Panc1 (cell line): ENCODE measurements at regions not wholly inside any gene's neighbourhood (a gene's known extent, or its start where the extent isn't known, plus 50 kb on each side); places are given as distances from the start of the nearest gene placed in this dataset.

Experiments used
- ATAC-seq: fragments of 200-7000 bp; cut with Tn5 transposase; 2 replicates; pipeline ENCODE4 v1.9.1; 2020; ENCODE audit warnings: mild to moderate bottlenecking, moderate library complexity
- BruUV-seq: library from RNA; stranded (reverse); fragments of 400-500 nt; replicated peaks from 2 replicates; lab custom pipeline; 2021; lab: Mats Ljungman, UMichigan
- CTCF ChIA-PET: fragments of 300-600 bp; sonication (Branson Sonifier 250); formaldehyde crosslinking; loops from one replicate; lab custom pipeline; 2022; ENCODE audit warnings: antibody characterized with exemption; lab: Charles Lee
- POLR2A ChIA-PET: fragments of 300-600 bp; sonication (Branson Sonifier 250); formaldehyde crosslinking; loops from one replicate; lab custom pipeline; 2022; ENCODE audit warnings: antibody characterized with exemption; lab: Charles Lee
- DNase-seq: peaks from one replicate; pipeline ENCODE4 v3.0.0-alpha.2; 2010; ENCODE audit warnings: low read depth, low spot score
- H3K27ac ChIP-seq: 2 replicates; pipeline ENCODE4 v1.5.1; 2011; ENCODE audit warnings: mild to moderate bottlenecking, low read length, inconsistent platforms
- H3K27me3 ChIP-seq: fragments of 200-500 bp; sonication (Bioruptor generic); 2 replicates; pipeline ENCODE4 v1.6.0; 2014; ENCODE audit warnings: low read length, inconsistent platforms; ENCODE audit not compliant: control insufficient read depth, insufficient read depth
- H3K36me3 ChIP-seq: fragments of 200-500 bp; sonication (Bioruptor generic); 2 replicates; pipeline ENCODE4 v1.5.1; 2014; ENCODE audit warnings: inconsistent platforms, mild to moderate bottlenecking, low read length, moderate library complexity; ENCODE audit not compliant: control insufficient read depth, insufficient read depth
- H3K4me1 ChIP-seq: 2 replicates; pipeline ENCODE4 v1.5.1; 2011; ENCODE audit warnings: inconsistent platforms, mild to moderate bottlenecking, low read length, moderate library complexity; ENCODE audit not compliant: control insufficient read depth, insufficient read depth
- H3K4me3 ChIP-seq, 2 experiments: 2 replicates each; pipeline ENCODE4 v1.5.1; 2011 to 2012; ENCODE audit warnings: low read depth in 2 of 2, low read length in 2 of 2, mild to moderate bottlenecking in 2 of 2, inconsistent platforms in 1 of 2, moderate library complexity in 1 of 2
- H3K9me3 ChIP-seq: fragments of 200-500 bp; sonication (Bioruptor generic); 2 replicates; pipeline ENCODE4 v1.5.1; 2014; ENCODE audit warnings: low read depth, mild to moderate bottlenecking, inconsistent platforms, low read length, moderate library complexity; ENCODE audit not compliant: control insufficient read depth, insufficient read depth
- POLR2AphosphoS5 ChIP-seq: IDR thresholded peaks from 2 replicates; pipeline ENCODE4 v1.6.1; 2012; ENCODE audit warnings: mild to moderate bottlenecking, low read depth, low read length, moderate library complexity
- SIN3A ChIP-seq: IDR thresholded peaks from 2 replicates; pipeline ENCODE4 v1.6.1; 2012; ENCODE audit warnings: low read depth, mild to moderate bottlenecking, low read length, moderate library complexity, borderline replicate concordance; ENCODE audit not compliant: insufficient read depth
- TCF7L2 ChIP-seq: IDR thresholded peaks from 2 replicates; pipeline ENCODE4 v1.6.1; 2011; ENCODE audit warnings: mild to moderate bottlenecking, low read depth, low read length, inconsistent platforms
- in situ Hi-C: cut with HindIII; loops from 2 replicates; pipeline ENCODE4 v1.10.0; 2016; ENCODE audit warnings: low sequenced_read_pairs, low pct_unique_long_range_greater_than_20kb
- intact Hi-C: fragments of 100-400 bp; cut with micrococcal nuclease; formaldehyde crosslinking; loops from one replicate; pipeline ENCODE4 v1.10.0; 2022; ENCODE audit not compliant: unreplicated experiment
- TF ChIP-seq, protein P1 (sequence below): fragments of 450-650 bp; IDR thresholded peaks from 2 replicates; pipeline ENCODE4 v1.5.1; 2017; ENCODE audit warnings: mild to moderate bottlenecking
- TF ChIP-seq, protein P2 (sequence below), 2 experiments: IDR thresholded peaks; 2 replicates each; pipeline ENCODE4 v1.6.1; 2011 to 2012; ENCODE audit warnings: low read depth in 2 of 2, control low read depth in 1 of 2, low read length in 1 of 2, mild to moderate bottlenecking in 1 of 2, moderate library complexity in 1 of 2; ENCODE audit not compliant: insufficient read depth in 1 of 2

GRCh38 chrX:42535233-42535632 lies 242.7 kb downstream of the PPP1R2C start:
- ChIA-PET CTCF (no interaction called here), POLR2A (no interaction called here)
- H3K4me3 ChIP-seq, result no peak overlapping the region
- no TSS peak for BruUV-seq
- in situ Hi-C loops (no loop called here), intact Hi-C loops (no loop called here)
- DNase-seq (no peak), ATAC-seq (no peak)
- no peaks in the 10 kb centered on the region for H3K9me3 ChIP-seq
- no peak overlapping the region for H3K27ac ChIP-seq
- no peak for TF ChIP-seq TCF7L2
- TF ChIP-seq, protein P1, sequence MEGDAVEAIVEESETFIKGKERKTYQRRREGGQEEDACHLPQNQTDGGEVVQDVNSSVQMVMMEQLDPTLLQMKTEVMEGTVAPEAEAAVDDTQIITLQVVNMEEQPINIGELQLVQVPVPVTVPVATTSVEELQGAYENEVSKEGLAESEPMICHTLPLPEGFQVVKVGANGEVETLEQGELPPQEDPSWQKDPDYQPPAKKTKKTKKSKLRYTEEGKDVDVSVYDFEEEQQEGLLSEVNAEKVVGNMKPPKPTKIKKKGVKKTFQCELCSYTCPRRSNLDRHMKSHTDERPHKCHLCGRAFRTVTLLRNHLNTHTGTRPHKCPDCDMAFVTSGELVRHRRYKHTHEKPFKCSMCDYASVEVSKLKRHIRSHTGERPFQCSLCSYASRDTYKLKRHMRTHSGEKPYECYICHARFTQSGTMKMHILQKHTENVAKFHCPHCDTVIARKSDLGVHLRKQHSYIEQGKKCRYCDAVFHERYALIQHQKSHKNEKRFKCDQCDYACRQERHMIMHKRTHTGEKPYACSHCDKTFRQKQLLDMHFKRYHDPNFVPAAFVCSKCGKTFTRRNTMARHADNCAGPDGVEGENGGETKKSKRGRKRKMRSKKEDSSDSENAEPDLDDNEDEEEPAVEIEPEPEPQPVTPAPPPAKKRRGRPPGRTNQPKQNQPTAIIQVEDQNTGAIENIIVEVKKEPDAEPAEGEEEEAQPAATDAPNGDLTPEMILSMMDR, result no peak
- TF ChIP-seq, protein P2, sequence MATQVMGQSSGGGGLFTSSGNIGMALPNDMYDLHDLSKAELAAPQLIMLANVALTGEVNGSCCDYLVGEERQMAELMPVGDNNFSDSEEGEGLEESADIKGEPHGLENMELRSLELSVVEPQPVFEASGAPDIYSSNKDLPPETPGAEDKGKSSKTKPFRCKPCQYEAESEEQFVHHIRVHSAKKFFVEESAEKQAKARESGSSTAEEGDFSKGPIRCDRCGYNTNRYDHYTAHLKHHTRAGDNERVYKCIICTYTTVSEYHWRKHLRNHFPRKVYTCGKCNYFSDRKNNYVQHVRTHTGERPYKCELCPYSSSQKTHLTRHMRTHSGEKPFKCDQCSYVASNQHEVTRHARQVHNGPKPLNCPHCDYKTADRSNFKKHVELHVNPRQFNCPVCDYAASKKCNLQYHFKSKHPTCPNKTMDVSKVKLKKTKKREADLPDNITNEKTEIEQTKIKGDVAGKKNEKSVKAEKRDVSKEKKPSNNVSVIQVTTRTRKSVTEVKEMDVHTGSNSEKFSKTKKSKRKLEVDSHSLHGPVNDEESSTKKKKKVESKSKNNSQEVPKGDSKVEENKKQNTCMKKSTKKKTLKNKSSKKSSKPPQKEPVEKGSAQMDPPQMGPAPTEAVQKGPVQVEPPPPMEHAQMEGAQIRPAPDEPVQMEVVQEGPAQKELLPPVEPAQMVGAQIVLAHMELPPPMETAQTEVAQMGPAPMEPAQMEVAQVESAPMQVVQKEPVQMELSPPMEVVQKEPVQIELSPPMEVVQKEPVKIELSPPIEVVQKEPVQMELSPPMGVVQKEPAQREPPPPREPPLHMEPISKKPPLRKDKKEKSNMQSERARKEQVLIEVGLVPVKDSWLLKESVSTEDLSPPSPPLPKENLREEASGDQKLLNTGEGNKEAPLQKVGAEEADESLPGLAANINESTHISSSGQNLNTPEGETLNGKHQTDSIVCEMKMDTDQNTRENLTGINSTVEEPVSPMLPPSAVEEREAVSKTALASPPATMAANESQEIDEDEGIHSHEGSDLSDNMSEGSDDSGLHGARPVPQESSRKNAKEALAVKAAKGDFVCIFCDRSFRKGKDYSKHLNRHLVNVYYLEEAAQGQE (IDR thresholded peaks at IDR 0.05; ENCODE audit: insufficient read depth in 1 of 2, low read depth in 2 of 2, low read length in 1 of 2), result no peak
- TF ChIP-seq SIN3A, result no peak
- no peak for TF ChIP-seq POLR2AphosphoS5
- H3K36me3 ChIP-seq, result no peaks in the 10 kb centered on the region
- no peaks in the 10 kb centered on the region for H3K4me1 ChIP-seq
- no peaks in the 10 kb centered on the region for H3K27me3 ChIP-seq

- in situ Hi-C loops, result no loop called here
- no TSS peak for BruUV-seq
- CTCF ChIA-PET, result no interaction called here
- DNase-seq (no peak), ATAC-seq (no peak)
- no peak overlapping the region for H3K27ac ChIP-seq
- no peaks in the 10 kb centered on the region for H3K36me3 ChIP-seq
- no peaks in the 10 kb centered on the region for H3K27me3 ChIP-seq
- no peak overlapping the region for H3K4me3 ChIP-seq
- TF ChIP-seq TCF7L2, result no peak
- TF ChIP-seq, protein P2 (IDR thresholded peaks at IDR 0.05; ENCODE audit: insufficient read depth in 1 of 2, low read depth in 2 of 2, low read length in 1 of 2), result no peak
- no peak for TF ChIP-seq SIN3A
- H3K9me3 ChIP-seq, result no peaks in the 10 kb centered on the region
- POLR2A ChIA-PET, result no interaction called here
- intact Hi-C loops, result no loop called here
- no peaks in the 10 kb centered on the region for H3K4me1 ChIP-seq
These were observed 244.2 kb downstream of the PPP1R2C start for GRCh38 chrX:42533761-42534160.
